Hepatocyte (in vitro differentiated cells): ENCODE measurements at regions not wholly inside any gene's neighbourhood (a gene's known extent, or its start where the extent isn't known, plus 50 kb on each side); places are given as distances from the start of the nearest gene placed in this dataset.

ENCODE experiments used
- EZH2 ChIP-seq: fragments of 200-600 bp; sonication (generic); IDR thresholded peaks from 2 replicates; pipeline ENCODE4 v1.6.1; 2016; ENCODE audit warnings: antibody characterized with exemption, mild to moderate bottlenecking, borderline replicate concordance
- TF ChIP-seq, protein P1 (sequence below): fragments of 200-600 bp; sonication (generic); IDR thresholded peaks from 2 replicates; pipeline ENCODE4 v1.5.1; 2016; ENCODE audit warnings: antibody characterized with exemption, mild to moderate bottlenecking; ENCODE audit not compliant: poor library complexity

DNA sequence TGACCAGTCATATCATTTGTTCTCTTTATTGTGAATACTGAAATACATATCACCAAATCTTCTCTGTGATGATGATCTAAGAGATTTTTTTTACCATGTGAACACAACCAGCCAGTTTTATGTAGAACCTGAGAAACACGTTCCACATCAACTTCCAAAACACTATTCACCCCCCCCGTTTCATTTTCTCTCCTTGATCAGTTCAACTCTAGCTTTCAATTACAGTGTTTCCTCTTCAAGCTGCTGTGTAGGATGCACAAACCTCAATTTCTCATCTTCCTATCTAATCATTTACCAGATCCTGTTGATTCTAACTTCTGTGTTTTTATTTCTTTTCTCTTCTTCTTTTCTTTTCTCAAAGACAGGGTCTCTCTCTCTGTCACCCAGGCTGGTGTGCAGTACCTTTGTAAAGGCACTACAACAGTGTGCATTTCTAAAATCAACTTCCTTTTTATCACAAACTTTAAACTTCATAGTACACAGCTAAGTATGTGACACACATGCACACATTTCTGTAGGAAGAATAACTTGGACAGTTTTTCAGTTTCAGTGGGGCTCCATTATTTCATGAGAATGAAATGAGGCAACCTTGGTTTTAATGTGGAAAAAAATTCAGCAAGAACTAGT lies 149.9 kb upstream of the FBXO33 start:
- TF ChIP-seq, protein P1, sequence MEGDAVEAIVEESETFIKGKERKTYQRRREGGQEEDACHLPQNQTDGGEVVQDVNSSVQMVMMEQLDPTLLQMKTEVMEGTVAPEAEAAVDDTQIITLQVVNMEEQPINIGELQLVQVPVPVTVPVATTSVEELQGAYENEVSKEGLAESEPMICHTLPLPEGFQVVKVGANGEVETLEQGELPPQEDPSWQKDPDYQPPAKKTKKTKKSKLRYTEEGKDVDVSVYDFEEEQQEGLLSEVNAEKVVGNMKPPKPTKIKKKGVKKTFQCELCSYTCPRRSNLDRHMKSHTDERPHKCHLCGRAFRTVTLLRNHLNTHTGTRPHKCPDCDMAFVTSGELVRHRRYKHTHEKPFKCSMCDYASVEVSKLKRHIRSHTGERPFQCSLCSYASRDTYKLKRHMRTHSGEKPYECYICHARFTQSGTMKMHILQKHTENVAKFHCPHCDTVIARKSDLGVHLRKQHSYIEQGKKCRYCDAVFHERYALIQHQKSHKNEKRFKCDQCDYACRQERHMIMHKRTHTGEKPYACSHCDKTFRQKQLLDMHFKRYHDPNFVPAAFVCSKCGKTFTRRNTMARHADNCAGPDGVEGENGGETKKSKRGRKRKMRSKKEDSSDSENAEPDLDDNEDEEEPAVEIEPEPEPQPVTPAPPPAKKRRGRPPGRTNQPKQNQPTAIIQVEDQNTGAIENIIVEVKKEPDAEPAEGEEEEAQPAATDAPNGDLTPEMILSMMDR: no peak
- no peak for TF ChIP-seq EZH2
